Ovary (tissue), 7 donors: ENCODE measurements at regions not wholly inside any gene's neighbourhood (a gene's known extent, or its start where the extent isn't known, plus 50 kb on each side); places are given as distances from the start of the nearest gene placed in this dataset.

Experiments used
- DNase-seq, 5 donors: peaks; one replicate each; pipeline ENCODE4 v3.0.0-alpha.2; 2019 to 2020
- H3K27ac ChIP-seq, 2 donors: fragments of 200-600 bp; one replicate each; pipeline versions ENCODE4 v1.5.1 to v1.8.0; 2019 to 2022
- H3K27me3 ChIP-seq: fragments of 200-600 bp; one replicate; pipeline ENCODE4 v1.8.0; 2022
- H3K36me3 ChIP-seq: fragments of 200-600 bp; sonication (generic); one replicate; pipeline ENCODE4 v1.5.1; 2019
- H3K4me1 ChIP-seq: one replicate; pipeline ENCODE4 v1.8.1; 2013; ENCODE audit warnings: mild to moderate bottlenecking, moderate library complexity; ENCODE audit not compliant: insufficient read depth
- H3K4me3 ChIP-seq: fragments of 200-600 bp; sonication (generic); one replicate; pipeline ENCODE4 v1.5.1; 2017
- H3K9me3 ChIP-seq, 2 donors: fragments of 200-600 bp in 1 of 2; sonication (generic) in 1 of 2; one replicate each; pipeline versions ENCODE4 v1.5.1 to v1.8.1; 2013 to 2019; ENCODE audit warnings: mild to moderate bottlenecking in 1 of 2, moderate library complexity in 1 of 2
- CTCF ChIP-seq, 3 donors: fragments of 450-650 bp in 2 of 3; fragments of 200-600 bp in 1 of 3; IDR thresholded peaks; one replicate each; pipeline versions ENCODE4 v1.5.1 to v1.8.0; 2016 to 2022; ENCODE audit warnings: antibody characterized with exemption in 3 of 3, mild to moderate bottlenecking in 1 of 3
- EP300 ChIP-seq: sonication (generic); formaldehyde crosslinking; IDR thresholded peaks from one replicate; pipeline ENCODE4 v1.6.1; 2017; ENCODE audit warnings: antibody characterized with exemption
- POLR2A ChIP-seq: fragments of 450-650 bp; IDR thresholded peaks from one replicate; pipeline ENCODE4 v1.6.1; 2017; ENCODE audit warnings: antibody characterized with exemption, mild to moderate bottlenecking, moderate library complexity
- WGBS, 3 donors: extraction: QIAGEN DNeasy Blood & Tissue Kit in 1 of 3; methylation state at CpG; one replicate each; pipeline versions ENCODE4 v1.1.5 to v1.1.7; 2013 to 2017; 5-methylcytosine and 5-hydroxymethylcytosine counted together
- intact Hi-C, 4 donors: fragments of 100-400 bp; cut with DNase I; formaldehyde crosslinking; loops; one replicate each; pipeline versions ENCODE4 v1.11.0 to v1.15.1; 2022 to 2023
- donor health status: DM: no; HTN: no; CAD: no; lungs with moderate emphysema.
- donor health status: DM: no; HTN: no; CAD: no.
- donor health status: Bipolar disorder and iron deficiency.
- donor health status: DM: no; HTN: no; CAD: no.
- donor health status: DM: yes; HTN: yes; CAD: no.

- DNase-seq = no peak
- Histone ChIP-seq H3K9me3 (no peaks in the 10 kb centered on the region), H3K36me3 (no peaks in the 10 kb centered on the region), H3K27me3 (no peaks in the 10 kb centered on the region), H3K27ac (no peak overlapping the region), H3K4me1 (no peaks in the 10 kb centered on the region), H3K4me3 (no peak overlapping the region)
- no peak for TF ChIP-seq CTCF (IDR thresholded peaks at IDR 0.05)
- no peak for TF ChIP-seq POLR2A
- no peak for TF ChIP-seq EP300
- 93 to 97% (median 94%) methylated on average over 4 of the region's 4 CpGs for WGBS, 3 donors
- intact Hi-C loops = no loop called here
Observed at GRCh38 chr14:23877111-23877510, 76.5 kb upstream of the DHRS4 start.

GRCh38 chr14:23877538-23878180 lies 75.9 kb upstream of the DHRS4 start:
- 94 to 95% (median 94%) methylated on average over 4 of the region's 4 CpGs for WGBS, 3 donors
- intact Hi-C loops = no loop called here
- Histone ChIP-seq H3K4me1 (no peaks in the 10 kb centered on the region), H3K27me3 (no peaks in the 10 kb centered on the region), H3K27ac (no peak overlapping the region), H3K36me3 (no peaks in the 10 kb centered on the region), H3K9me3 (no peaks in the 10 kb centered on the region), H3K4me3 (no peak overlapping the region)
- no peak for DNase-seq
- TF ChIP-seq CTCF (IDR thresholded peaks at IDR 0.05) (no peak), POLR2A (no peak), EP300 (no peak)

GRCh38 chr14:23881282-23881681 lies 72.3 kb upstream of the DHRS4 start:
- 75 to 90% (median 75%) methylated on average over 1 of the region's 1 CpG for WGBS, 3 donors
- Histone ChIP-seq H3K27ac (no peak overlapping the region), H3K27me3 (no peaks in the 10 kb centered on the region), H3K36me3 (no peaks in the 10 kb centered on the region), H3K9me3 (no peaks in the 10 kb centered on the region), H3K4me3 (no peak overlapping the region), H3K4me1 (peaks cover 4% of the 10 kb centered on the region)
- no peak for TF ChIP-seq POLR2A
- no peak for TF ChIP-seq EP300
- no peak for TF ChIP-seq CTCF (IDR thresholded peaks at IDR 0.05)
- DNase-seq = no peak
- intact Hi-C loops = no loop called here

- Histone ChIP-seq H3K9me3 (no peaks in the 10 kb centered on the region), H3K4me1 (peaks cover 4% of the 10 kb centered on the region), H3K4me3 (no peak overlapping the region), H3K36me3 (no peaks in the 10 kb centered on the region), H3K27ac (no peak overlapping the region), H3K27me3 (no peaks in the 10 kb centered on the region)
- no peak for TF ChIP-seq POLR2A
- no peak for TF ChIP-seq EP300
- TF ChIP-seq CTCF (IDR thresholded peaks at IDR 0.05) = no peak
- 27 to 42% (median 36%) methylated on average over 13 of the region's 13 CpGs for WGBS, 3 donors
- no peak for DNase-seq
- intact Hi-C loops = no loop called here
Observed at GRCh38 chr14:23883684-23884540, 69.7 kb upstream of the DHRS4 start.
